Heart left ventricle (tissue), 16 donors: ENCODE measurements at regions not wholly inside any gene's neighbourhood (a gene's known extent, or its start where the extent isn't known, plus 50 kb on each side); places are given as distances from the start of the nearest gene placed in this dataset.

Experiments used
- ATAC-seq, 4 donors: fragments of 200-7000 bp; cut with Tn5 transposase; one replicate each; pipeline ENCODE4 v1.9.1; 2020 to 2022; ENCODE audit warnings: moderate library complexity in 4 of 4, mild to moderate bottlenecking in 3 of 4, moderate number of reproducible peaks in 1 of 4
- DNase-seq, 5 donors: peaks; one replicate each; pipeline ENCODE4 v3.0.0-alpha.2; 2020
- H3K27ac ChIP-seq, 12 donors: fragments of 200-600 bp; sonication (generic) in 4 of 12; one replicate each; pipeline versions ENCODE4 v1.5.0 to v1.8.0; 2016 to 2022; ENCODE audit warnings: mild to moderate bottlenecking in 2 of 12
- H3K27me3 ChIP-seq, 9 donors: fragments of 200-600 bp; sonication (generic) in 2 of 9; one replicate each; pipeline versions ENCODE4 v1.5.1 to v1.8.0; 2016 to 2022; ENCODE audit warnings: mild to moderate bottlenecking in 3 of 9
- H3K36me3 ChIP-seq, 9 donors: fragments of 200-600 bp; sonication (generic) in 2 of 9; one replicate each; pipeline versions ENCODE4 v1.5.0 to v1.8.0; 2018 to 2022; ENCODE audit warnings: mild to moderate bottlenecking in 2 of 9
- H3K4me1 ChIP-seq, 12 donors: fragments of 200-600 bp; sonication (generic) in 4 of 12; one replicate each; pipeline versions ENCODE4 v1.5.0 to v1.8.0; 2016 to 2022; ENCODE audit warnings: mild to moderate bottlenecking in 3 of 12
- H3K4me3 ChIP-seq, 12 donors: fragments of 200-600 bp; sonication (generic) in 4 of 12; one replicate each; pipeline versions ENCODE4 v1.5.0 to v1.8.0; 2017 to 2022; ENCODE audit warnings: mild to moderate bottlenecking in 9 of 12, moderate library complexity in 4 of 12
- H3K9me3 ChIP-seq, 12 donors: fragments of 200-600 bp; sonication (generic) in 4 of 12; one replicate each; pipeline versions ENCODE4 v1.5.0 to v1.8.0; 2016 to 2022; ENCODE audit warnings: mild to moderate bottlenecking in 1 of 12
- CTCF ChIP-seq, 12 donors: fragments of 200-600 bp; sonication (generic) in 4 of 12; IDR thresholded peaks; one replicate each; pipeline versions ENCODE4 v1.5.0 to v1.8.0; 2018 to 2022; ENCODE audit warnings: antibody characterized with exemption in 12 of 12, mild to moderate bottlenecking in 5 of 12
- POLR2A ChIP-seq, 2 donors: fragments of 450-650 bp; IDR thresholded peaks; one replicate each; pipeline ENCODE4 v1.6.1; 2017; ENCODE audit warnings: antibody characterized with exemption in 2 of 2, mild to moderate bottlenecking in 2 of 2, moderate library complexity in 2 of 2
- WGBS, 4 donors: extraction: QIAGEN DNeasy Blood & Tissue Kit in 2 of 4; methylation state at CpG; one replicate each; pipeline versions ENCODE4 v1.1.5 to v1.1.7; 2013 to 2018; 5-methylcytosine and 5-hydroxymethylcytosine counted together
- intact Hi-C, 10 donors: fragments of 100-400 bp; cut with DNase I; formaldehyde crosslinking; loops; one replicate each; pipeline versions ENCODE4 v1.11.1 to v1.14.2; 2022
- donor health status: ischemic (EF 13 %, LVEDD 7.1; RV severe dilation, severe dysfunction).
- donor health status: healthy with polysubstance abuse.
- donor health status: DM: no; HTN: yes; CAD: no.
- donor health status: DM: no; HTN: no; CAD: no.
- donor health status: ischemic (EF 25% LVEDD 6.9; RV normal size, moderate dysfunction).
- donor health status: ischemic (EF 25% LVEDD 5.7; RV mildly dilated, moderate dysfunction).
- donor health status: healthy.
- donor health status: DM: yes; HTN: yes; CAD: no.
- donor health status: ischemic (EF 35%, LVEDD 5.7; RV mildly dilated, moderate dysfunction).
- donor health status: nonischemic (EF 11% LVEDD 7.7; RV severe dilation, severe dysfunction).
- donor health status: DM: yes; HTN: yes; CAD: no.
- donor health status: PGD.
- donor health status: ischemic (EF 29% LVEDD 5.4; RV normal size, mild dysfunction).
- donor health status: nonischemic (EF 23%, LVEDD 6.1; RV moderate dilation, normal function).

GRCh38 chr1:29634324-29634723, 398.0 kb downstream of the PTPRU start:
- H3K27me3 ChIP-seq: peaks cover 0 to 20% (median 0%) of the 10 kb centered on the region in 9 donors
- no peak overlapping the region for H3K27ac ChIP-seq
- H3K9me3 ChIP-seq: no peaks in the 10 kb centered on the region
- no peaks in the 10 kb centered on the region for H3K36me3 ChIP-seq
- 57 to 70% (median 59%) methylated on average over 5 of the region's 5 CpGs for WGBS, 4 donors
- no peaks in the 10 kb centered on the region for H3K4me1 ChIP-seq
- ATAC-seq (no peak), DNase-seq (no peak)
- TF ChIP-seq CTCF (IDR thresholded peaks at IDR 0.05) (no peak), POLR2A (IDR thresholded peaks at IDR 0.05) (no peak)
- intact Hi-C loops: no loop called here
- H3K4me3 ChIP-seq: no peak overlapping the region

GRCh38 chr1:29633771-29634170, 397.4 kb downstream of the PTPRU start:
- Histone ChIP-seq H3K9me3 (no peaks in the 10 kb centered on the region), H3K4me3 (no peak overlapping the region), H3K36me3 (no peaks in the 10 kb centered on the region), H3K27me3 (peaks cover 0 to 20% (median 0%) of the 10 kb centered on the region in 9 donors), H3K27ac (no peak overlapping the region), H3K4me1 (no peaks in the 10 kb centered on the region)
- TF ChIP-seq POLR2A (IDR thresholded peaks at IDR 0.05) (no peak), CTCF (IDR thresholded peaks at IDR 0.05) (no peak)
- WGBS, 4 donors: 42 to 49% (median 47%) methylated on average over 4 of the region's 4 CpGs
- intact Hi-C loops: no loop called here
- no peak for ATAC-seq
- no peak for DNase-seq

GRCh38 chr1:29632806-29633615, 396.7 kb downstream of the PTPRU start:
- 57 to 66% (median 59%) methylated on average over 11 of the region's 11 CpGs for WGBS, 4 donors
- Histone ChIP-seq H3K9me3 (peaks cover 0 to 4% (median 0%) of the 10 kb centered on the region in 12 donors), H3K36me3 (no peaks in the 10 kb centered on the region), H3K27me3 (peaks cover 0 to 20% (median 0%) of the 10 kb centered on the region in 9 donors), H3K4me1 (no peaks in the 10 kb centered on the region), H3K4me3 (no peak overlapping the region), H3K27ac (no peak overlapping the region)
- DNase-seq: no peak
- intact Hi-C loops: no loop called here
- no peak for ATAC-seq
- no peak for TF ChIP-seq CTCF (IDR thresholded peaks at IDR 0.05)
- TF ChIP-seq POLR2A (IDR thresholded peaks at IDR 0.05): no peak

- DNase-seq (no peak), ATAC-seq (no peak)
- WGBS, 4 donors: 67 to 72% (median 68%) methylated on average over 9 of the region's 9 CpGs
- intact Hi-C loops: no loop called here
- Histone ChIP-seq H3K4me3 (no peak overlapping the region), H3K36me3 (no peaks in the 10 kb centered on the region), H3K9me3 (peaks cover 0 to 8% (median 0%) of the 10 kb centered on the region in 12 donors), H3K27me3 (peaks cover 0 to 20% (median 0%) of the 10 kb centered on the region in 9 donors), H3K4me1 (no peaks in the 10 kb centered on the region), H3K27ac (no peak overlapping the region)
- TF ChIP-seq CTCF (IDR thresholded peaks at IDR 0.05) (no peak), POLR2A (IDR thresholded peaks at IDR 0.05) (no peak)
Measured at GRCh38 chr1:29631836-29632805, 395.8 kb downstream of the PTPRU start.
